Lower leg skin (tissue), 3 donors: ENCODE measurements at regions not wholly inside any gene's neighbourhood (a gene's known extent, or its start where the extent isn't known, plus 50 kb on each side); places are given as distances from the start of the nearest gene placed in this dataset.

Experiments used
- CTCF ChIP-seq, 3 donors: fragments of 450-650 bp; IDR thresholded peaks; one replicate each; pipeline ENCODE4 v1.5.1; 2016; ENCODE audit warnings: antibody characterized with exemption in 3 of 3, mild to moderate bottlenecking in 3 of 3, moderate library complexity in 2 of 3
- POLR2A ChIP-seq, 2 donors: fragments of 450-650 bp; IDR thresholded peaks; one replicate each; pipeline ENCODE4 v1.6.1; 2016 to 2017; ENCODE audit warnings: antibody characterized with exemption in 2 of 2, mild to moderate bottlenecking in 1 of 2, moderate library complexity in 1 of 2

DNA sequence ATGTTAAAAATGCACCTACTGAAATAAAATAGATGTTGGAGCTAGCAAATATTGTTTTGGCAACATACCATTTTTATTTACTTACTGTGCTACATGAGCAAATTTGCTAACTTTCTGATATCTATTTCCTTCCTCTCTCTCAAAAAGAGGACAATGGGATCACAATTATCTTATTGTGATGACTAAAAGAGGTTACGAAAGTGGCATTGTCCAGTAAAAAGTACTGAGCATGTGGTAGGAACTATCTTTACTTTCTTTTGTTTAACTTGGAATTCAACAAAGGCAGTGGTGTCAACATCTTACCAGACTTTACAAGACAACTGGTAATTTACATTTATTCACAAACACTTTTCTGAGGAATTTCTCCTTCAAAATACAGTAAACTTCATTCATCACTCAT, 1542.6 kb upstream of the CDH8 start:
- TF ChIP-seq CTCF (IDR thresholded peaks at IDR 0.05) (no peak), POLR2A (IDR thresholded peaks at IDR 0.05) (no peak)
